ENCODE measurements at regions not wholly inside any gene's neighbourhood (a gene's known extent, or its start where the extent isn't known, plus 50 kb on each side); places are given as distances from the start of the nearest gene placed in this dataset.

GRCh38 chr6:113102761-113103160 is 754.4 kb upstream of the MARCKS start:
- no peak for DNase-seq (ENCODE audit: low read depth)

DNA sequence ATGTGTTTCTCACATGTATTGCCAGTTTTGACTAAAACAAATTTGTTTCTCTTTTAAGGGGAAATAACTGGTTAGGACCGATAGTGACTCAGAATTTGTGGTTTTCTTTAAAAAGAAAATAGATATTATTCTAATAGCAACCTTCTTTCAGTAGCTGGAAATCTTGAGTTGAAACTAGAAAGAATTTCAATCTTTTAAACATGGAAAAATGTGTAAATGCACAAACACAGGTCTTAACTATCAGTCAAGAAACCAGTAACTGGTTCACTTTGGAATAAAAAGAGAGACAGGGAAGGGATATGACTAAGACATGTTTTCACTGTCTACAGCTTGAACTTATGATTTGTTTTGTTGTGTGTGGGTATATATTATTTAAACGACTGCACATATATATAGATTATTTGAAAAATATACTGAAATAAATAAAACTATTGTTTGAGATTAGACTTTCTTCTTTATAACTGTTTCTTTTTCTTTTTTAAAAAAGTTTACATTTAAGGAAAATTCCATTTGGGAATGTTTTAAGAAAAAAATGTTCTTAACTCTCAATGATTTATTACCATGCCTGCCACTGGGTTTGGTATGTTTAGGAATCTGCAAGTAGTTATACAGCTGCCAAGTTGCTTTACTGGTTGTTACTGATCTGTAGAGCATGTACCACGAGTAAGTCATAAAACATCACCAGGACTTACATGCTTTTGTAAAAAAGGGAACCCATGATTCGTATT is 753.3 kb upstream of the MARCKS start:
- no peak for DNase-seq (ENCODE audit: low read depth)

DNA sequence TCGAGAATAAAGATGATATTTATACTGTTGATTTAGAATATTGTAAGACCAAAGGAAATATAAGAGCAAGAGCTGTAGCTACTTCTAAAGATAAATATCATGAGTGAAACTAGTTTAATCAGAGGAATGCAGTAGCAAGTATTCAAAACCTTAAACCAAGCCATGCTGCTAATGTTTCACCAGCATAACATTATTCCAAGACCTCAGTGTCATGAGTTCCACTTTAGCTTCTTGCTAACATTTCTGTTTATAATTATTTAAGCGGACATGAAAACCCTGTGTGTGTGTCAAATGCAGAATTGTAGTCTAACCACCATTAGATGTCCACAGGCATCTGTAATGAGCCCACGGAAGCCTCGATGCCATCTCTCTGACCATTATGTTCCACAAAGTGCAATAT is 752.6 kb upstream of the MARCKS start:
- no peak for DNase-seq (ENCODE audit: low read depth)

DNA sequence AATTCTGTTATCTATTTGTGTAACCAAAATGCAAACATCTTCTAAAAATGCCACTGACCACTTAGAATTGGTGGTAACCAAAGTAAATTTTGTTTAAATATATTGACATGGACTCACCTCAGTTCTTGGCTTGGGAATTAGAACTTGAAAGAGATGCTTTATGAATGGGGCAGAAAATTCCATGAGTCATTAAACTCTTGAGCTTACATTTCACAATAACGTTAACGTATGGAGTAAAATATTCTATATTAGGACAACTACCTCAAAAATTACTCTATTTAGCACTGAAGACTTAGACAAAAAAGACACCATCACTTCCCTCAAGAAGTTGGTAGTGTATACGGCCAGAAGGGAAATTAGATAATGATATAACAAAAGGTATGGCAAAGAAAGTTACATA is 752.2 kb upstream of the MARCKS start:
- no peak for DNase-seq (ENCODE audit: low read depth)

- DNase-seq (ENCODE audit: low read depth): no peak
These were observed 746.9 kb upstream of the MARCKS start for GRCh38 chr6:113110211-113110610.

GRCh38 chr6:113111550-113111949 is 745.6 kb upstream of the MARCKS start:
- DNase-seq (ENCODE audit: low read depth): no peak

DNA sequence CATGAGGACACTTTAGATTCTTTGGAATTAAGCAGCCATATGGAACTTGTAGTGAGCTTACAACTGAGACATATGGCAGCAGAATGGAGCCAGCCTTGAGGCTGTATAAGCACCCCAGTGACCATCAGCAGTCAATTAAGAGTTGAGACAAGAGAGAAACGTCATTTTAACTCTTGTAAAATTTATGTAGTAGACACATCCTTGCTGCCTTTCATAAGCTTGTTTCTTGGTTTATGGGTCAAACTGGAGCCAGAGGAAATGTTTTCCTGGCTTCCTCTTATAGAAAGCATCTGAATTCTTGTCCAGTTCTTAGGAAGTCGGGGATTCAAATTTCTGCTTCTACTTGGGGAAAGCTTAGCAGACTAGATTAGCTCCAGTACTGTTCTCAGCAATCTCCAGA is 745.1 kb upstream of the MARCKS start:
- no peak for DNase-seq (ENCODE audit: low read depth)

DNA sequence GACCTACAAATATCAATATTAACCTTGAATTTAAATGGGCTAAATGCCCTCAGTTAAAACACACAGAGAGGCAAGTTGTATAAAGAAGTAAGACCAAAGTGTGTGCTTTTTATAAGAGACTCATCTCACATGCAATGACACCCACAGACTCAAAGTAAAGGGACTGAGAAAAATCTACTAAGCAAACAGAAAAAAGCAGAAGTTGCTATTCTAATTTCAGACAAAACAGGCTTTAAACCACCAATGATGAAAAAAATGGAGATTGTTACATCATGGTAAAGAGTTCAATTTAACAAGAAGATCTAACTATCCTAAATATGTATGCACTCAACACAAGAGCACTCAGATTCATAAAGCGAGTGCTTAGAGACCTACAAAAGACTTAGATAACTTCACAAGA is 741.9 kb upstream of the MARCKS start:
- DNase-seq (ENCODE audit: low read depth): no peak

DNA sequence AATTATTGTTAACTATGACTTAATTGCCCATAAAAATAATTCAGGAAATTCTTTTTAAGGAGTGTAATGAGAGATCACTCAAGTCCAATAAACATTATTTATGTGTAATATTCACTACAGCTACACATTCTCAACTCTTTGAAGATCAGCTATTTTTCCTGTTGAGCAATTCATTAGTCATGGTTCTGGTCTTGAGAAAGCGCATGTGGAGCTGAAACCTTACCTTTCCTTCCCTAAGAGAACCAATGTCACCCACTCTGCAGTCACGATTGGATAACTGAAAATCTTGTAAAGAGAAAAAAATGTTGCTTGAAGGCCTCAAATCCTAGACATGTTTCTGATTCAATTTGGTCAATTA is 736.9 kb upstream of the MARCKS start:
- DNase-seq (ENCODE audit: low read depth): no peak

GRCh38 chr6:113120582-113121285 is 736.4 kb upstream of the MARCKS start:
- no peak for DNase-seq (ENCODE audit: low read depth)

DNA sequence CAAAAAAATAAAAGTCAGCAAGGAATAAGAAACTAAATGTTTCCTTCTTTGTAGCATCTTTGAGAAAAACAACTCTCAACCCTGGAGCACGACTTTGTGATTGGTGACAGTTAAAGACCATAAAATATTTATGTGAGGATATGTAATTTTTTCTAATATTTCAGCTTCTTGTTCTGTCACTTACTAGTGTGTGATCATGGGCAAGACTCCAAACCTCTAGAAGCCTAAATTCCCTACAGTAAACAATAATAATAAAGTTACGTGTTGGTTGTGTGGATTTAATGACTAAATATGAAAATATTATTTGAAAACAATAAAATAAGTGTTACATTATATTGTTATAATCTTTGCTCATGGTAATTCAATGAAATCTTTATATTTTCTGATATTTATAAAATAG is 735.6 kb upstream of the MARCKS start:
- no peak for DNase-seq (ENCODE audit: low read depth)

DNA sequence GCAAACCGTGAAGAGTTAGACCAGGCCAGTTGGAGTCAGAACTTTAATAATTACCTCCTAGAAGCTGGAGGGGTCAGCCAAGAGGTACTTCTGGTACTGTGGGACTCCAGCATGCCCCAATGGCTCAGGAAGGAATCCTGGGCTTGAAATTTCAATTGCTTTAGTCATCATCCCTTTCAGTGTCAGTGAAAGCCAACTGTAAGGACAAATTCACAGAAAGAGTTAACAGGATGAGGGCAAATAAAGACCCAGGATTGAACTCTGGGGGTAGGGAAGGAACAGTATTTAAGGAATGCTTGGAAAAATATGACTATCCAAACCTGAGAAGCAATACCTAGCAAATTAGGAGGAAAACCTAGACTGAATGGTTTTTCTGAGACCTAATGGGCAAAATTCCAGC is 735.1 kb upstream of the MARCKS start:
- DNase-seq (ENCODE audit: low read depth): no peak

GRCh38 chr6:113125626-113126025 is 731.5 kb upstream of the MARCKS start:
- DNase-seq (ENCODE audit: low read depth): no peak

DNA sequence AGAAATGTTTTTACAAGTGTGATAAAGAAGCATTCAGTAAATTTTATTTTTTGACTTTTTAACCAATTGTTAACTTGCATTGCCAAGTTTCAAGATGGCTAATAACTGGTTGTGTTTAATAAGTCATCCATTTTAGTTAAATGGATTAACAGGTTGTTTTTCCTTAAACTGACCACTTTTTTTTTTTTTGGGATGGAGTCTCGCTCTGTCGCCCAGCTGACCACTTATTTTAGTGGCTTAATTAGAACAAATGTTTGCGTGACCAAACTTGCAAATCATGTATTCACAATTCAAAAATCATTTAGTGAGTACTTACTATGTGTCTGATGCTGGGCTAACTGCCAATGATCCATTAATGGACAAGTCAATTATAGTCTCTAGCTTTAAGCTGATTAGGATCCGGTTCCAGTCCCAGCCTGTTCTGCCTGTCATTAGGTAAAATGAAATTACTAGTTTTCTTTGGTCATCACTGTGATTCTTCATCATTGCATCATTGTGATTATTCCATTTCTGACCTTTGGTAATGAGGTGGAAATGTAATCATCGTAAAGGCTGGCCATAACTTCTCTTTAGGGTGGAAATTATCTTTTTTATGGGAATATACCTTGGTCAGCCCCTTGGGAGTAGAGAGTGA is 729.2 kb upstream of the MARCKS start:
- DNase-seq (ENCODE audit: low read depth): no peak

GRCh38 chr6:113128661-113129060 is 728.5 kb upstream of the MARCKS start:
- DNase-seq (ENCODE audit: low read depth): no peak

DNA sequence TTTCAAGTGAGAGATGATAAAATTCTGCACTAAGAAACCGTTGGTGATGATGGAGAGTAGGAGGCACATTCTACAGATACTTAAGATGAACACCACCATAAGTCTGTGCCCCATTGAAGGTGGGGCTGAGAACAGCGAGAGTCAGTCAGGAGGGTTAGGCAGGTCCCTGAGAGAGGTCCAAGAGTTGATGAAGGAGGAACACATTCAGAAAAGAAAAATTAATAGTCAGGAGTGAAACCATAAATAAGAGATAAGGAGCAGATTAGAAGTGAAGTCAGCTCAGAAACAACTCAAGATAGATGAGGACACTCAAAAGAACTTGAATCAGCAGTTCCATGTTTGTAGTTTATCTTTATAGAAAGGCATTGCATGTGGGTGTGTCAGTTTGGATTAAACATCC is 727.2 kb upstream of the MARCKS start:
- DNase-seq (ENCODE audit: low read depth): no peak

GRCh38 chr6:113137426-113137825 is 719.7 kb upstream of the MARCKS start:
- no peak for DNase-seq (ENCODE audit: low read depth)

DNA sequence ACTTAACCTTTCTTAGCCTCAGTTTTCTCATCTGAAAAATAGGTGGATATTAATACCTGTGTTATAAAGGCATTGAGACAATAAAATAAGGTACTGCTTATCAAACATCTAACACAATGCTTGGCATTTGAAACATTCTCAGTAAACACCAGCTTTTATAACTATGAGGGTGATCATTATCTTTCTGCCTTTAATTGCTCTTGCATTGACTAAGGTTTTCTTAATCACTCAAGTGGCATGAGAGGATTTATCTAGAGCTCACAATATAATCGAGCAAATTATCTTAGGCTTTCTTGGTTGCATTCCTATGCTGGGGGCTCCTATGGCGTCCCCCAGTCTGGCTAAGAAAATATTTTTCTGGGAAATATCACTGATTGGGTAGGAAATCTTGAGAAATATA is 716.4 kb upstream of the MARCKS start:
- no peak for DNase-seq (ENCODE audit: low read depth)

- no peak for DNase-seq (ENCODE audit: low read depth)
These were observed 715.2 kb upstream of the MARCKS start for GRCh38 chr6:113141901-113142300.

- DNase-seq (ENCODE audit: low read depth): no peak
These were observed 714.4 kb upstream of the MARCKS start for GRCh38 chr6:113142671-113143174.

- DNase-seq (ENCODE audit: low read depth): no peak
These were observed 713.9 kb upstream of the MARCKS start for GRCh38 chr6:113143206-113143605.

DNA sequence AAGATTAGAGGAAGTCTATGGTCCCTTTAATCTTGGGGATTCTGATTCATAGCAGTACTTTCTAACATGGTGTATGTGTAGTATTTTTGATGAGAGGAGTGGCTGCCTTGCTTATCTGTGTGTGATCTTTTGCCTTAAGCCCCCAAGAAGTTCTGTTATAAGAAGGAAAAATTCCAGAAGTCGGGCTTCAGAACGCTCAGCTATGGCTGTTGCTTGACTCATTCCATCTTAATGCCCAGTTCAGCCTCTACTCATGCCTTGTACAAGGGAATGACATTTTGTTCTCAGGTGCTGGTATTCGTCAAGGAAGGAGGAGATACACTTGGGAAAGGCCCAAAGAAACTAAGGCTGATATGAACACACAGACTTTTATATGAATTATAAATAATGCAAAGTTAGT is 713.0 kb upstream of the MARCKS start:
- DNase-seq (ENCODE audit: low read depth): no peak

GRCh38 chr6:113146878-113147277 is 710.3 kb upstream of the MARCKS start:
- DNase-seq (ENCODE audit: low read depth): no peak

All from T-helper 22 cell (primary cell).